ENCODE measurements at regions not wholly inside any gene's neighbourhood (a gene's known extent, or its start where the extent isn't known, plus 50 kb on each side); places are given as distances from the start of the nearest gene placed in this dataset.
A peak's percentile ranks its signal among the peaks of the same experiment; 100 is the strongest.

GRCh38 chrX:5536261-5536660, 692.4 kb downstream of the NLGN4X start:
- no peak for DNase-seq (ENCODE audit: low read depth)
- no peak overlapping the region for H3K4me3 ChIP-seq (ENCODE audit: low read depth, low read length)
- no peak for TF ChIP-seq MYC (IDR thresholded peaks at IDR 0.05; ENCODE audit: low read depth, low read length)
- no peak for TF ChIP-seq POLR2A (IDR thresholded peaks at IDR 0.05; ENCODE audit: extremely low read depth, insufficient read length)
- no peak for TF ChIP-seq CTCF (IDR thresholded peaks at IDR 0.05; ENCODE audit: low read depth, low read length)
- no peak for TF ChIP-seq MAX (IDR thresholded peaks at IDR 0.05; ENCODE audit: low read depth, low read length)

- no peak for DNase-seq (ENCODE audit: low read depth)
- TF ChIP-seq POLR2A (IDR thresholded peaks at IDR 0.05; ENCODE audit: extremely low read depth, insufficient read length) = no peak
- TF ChIP-seq MAX (IDR thresholded peaks at IDR 0.05; ENCODE audit: low read depth, low read length) = no peak
- no peak overlapping the region for H3K4me3 ChIP-seq (ENCODE audit: low read depth, low read length)
Observed at GRCh38 chrX:5528057-5528456, 700.6 kb downstream of the NLGN4X start.

- H3K4me3 ChIP-seq (ENCODE audit: low read depth, low read length) = no peak overlapping the region
- DNase-seq (ENCODE audit: low read depth) = no peak
- TF ChIP-seq POLR2A (IDR thresholded peaks at IDR 0.05; ENCODE audit: extremely low read depth, insufficient read length) (no peak), MAX (IDR thresholded peaks at IDR 0.05; ENCODE audit: low read depth, low read length) (no peak), MYC (IDR thresholded peaks at IDR 0.05; ENCODE audit: low read depth, low read length) (no peak), CTCF (IDR thresholded peaks at IDR 0.05; ENCODE audit: low read depth, low read length) (no peak)
Observed at GRCh38 chrX:5526191-5526590, 702.5 kb downstream of the NLGN4X start.

GRCh38 chrX:5490786-5491563, 737.7 kb downstream of the NLGN4X start:
- no peak overlapping the region for H3K4me3 ChIP-seq (ENCODE audit: low read depth, low read length)
- TF ChIP-seq MYC (IDR thresholded peaks at IDR 0.05; ENCODE audit: low read depth, low read length) (no peak), CTCF (IDR thresholded peaks at IDR 0.05; ENCODE audit: low read depth, low read length) (no peak), MAX (IDR thresholded peaks at IDR 0.05; ENCODE audit: low read depth, low read length) (no peak), POLR2A (IDR thresholded peaks at IDR 0.05; ENCODE audit: extremely low read depth, insufficient read length) (no peak)
- DNase-seq (ENCODE audit: low read depth) = no peak

GRCh38 chrX:5474282-5474681, 754.4 kb downstream of the NLGN4X start:
- no peak overlapping the region for H3K4me3 ChIP-seq (ENCODE audit: low read depth, low read length)
- TF ChIP-seq CTCF (IDR thresholded peaks at IDR 0.05; ENCODE audit: low read depth, low read length) = no peak
- TF ChIP-seq MAX (IDR thresholded peaks at IDR 0.05; ENCODE audit: low read depth, low read length) = no peak
- TF ChIP-seq POLR2A (IDR thresholded peaks at IDR 0.05; ENCODE audit: extremely low read depth, insufficient read length) = no peak
- no peak for TF ChIP-seq MYC (IDR thresholded peaks at IDR 0.05; ENCODE audit: low read depth, low read length)
- DNase-seq (ENCODE audit: low read depth) = no peak

GRCh38 chrX:5458300-5458842, 770.3 kb downstream of the NLGN4X start:
- no peak overlapping the region for H3K4me3 ChIP-seq (ENCODE audit: low read depth, low read length)
- TF ChIP-seq POLR2A (IDR thresholded peaks at IDR 0.05; ENCODE audit: extremely low read depth, insufficient read length) (no peak), CTCF (IDR thresholded peaks at IDR 0.05; ENCODE audit: low read depth, low read length) (no peak)
- peak; percentile 7 for DNase-seq (ENCODE audit: low read depth)
